ENCODE measurements at regions not wholly inside any gene's neighbourhood (a gene's known extent, or its start where the extent isn't known, plus 50 kb on each side); places are given as distances from the start of the nearest gene placed in this dataset.
"Not testable (repeated sequence)": the region's sequence is repeated elsewhere in the genome, so short reads cannot be mapped to it uniquely, and the experiment has no call there.

- no peak for DNase-seq
These were observed 290.7 kb upstream of the FOLH1 start for GRCh38 chr11:49499117-49499516.

DNA sequence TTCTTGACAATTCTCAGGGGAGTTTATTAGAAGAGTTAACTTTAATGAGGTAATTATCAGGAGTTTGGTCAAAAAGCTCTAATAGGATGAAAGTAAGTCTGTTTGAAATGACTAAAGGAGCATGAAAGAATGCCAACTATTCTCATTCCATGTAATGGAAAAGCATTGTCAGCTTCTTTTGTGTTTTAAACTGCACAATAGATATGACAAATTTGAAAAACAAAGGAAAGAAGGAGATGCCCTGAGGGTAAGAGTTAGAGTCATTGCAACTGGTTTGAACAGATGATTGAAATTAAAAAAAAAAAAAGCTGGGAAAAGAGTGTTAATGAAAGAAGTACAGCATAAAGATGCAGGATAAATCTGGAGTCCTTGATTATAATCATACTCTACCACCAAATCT is 296.8 kb upstream of the FOLH1 start:
- no peak for DNase-seq

GRCh38 chr11:49526240-49526829 is 317.9 kb upstream of the FOLH1 start:
- DNase-seq: peak; percentile 62

GRCh38 chr11:49533204-49533603 is 324.8 kb upstream of the FOLH1 start:
- no peak for DNase-seq

DNA sequence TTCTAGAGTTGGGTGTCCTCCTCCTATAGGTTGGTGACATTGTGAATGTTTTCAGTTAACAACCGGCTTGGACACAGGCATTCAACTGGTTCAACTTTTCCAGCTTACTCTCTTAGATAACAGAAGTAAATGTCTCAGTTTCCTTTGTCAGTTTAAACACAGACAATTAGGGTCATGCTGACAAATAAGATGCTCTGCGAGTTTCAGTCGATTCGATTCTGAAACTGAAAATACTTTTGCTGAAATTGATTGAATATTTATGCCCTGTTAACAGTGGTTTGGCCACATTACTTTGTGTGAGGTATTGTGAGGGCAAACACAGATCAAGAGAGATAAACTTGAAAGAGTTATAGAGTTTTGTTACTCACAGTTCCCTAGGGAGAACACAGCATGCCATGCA is 330.5 kb upstream of the FOLH1 start:
- DNase-seq: peak; percentile 4

DNA sequence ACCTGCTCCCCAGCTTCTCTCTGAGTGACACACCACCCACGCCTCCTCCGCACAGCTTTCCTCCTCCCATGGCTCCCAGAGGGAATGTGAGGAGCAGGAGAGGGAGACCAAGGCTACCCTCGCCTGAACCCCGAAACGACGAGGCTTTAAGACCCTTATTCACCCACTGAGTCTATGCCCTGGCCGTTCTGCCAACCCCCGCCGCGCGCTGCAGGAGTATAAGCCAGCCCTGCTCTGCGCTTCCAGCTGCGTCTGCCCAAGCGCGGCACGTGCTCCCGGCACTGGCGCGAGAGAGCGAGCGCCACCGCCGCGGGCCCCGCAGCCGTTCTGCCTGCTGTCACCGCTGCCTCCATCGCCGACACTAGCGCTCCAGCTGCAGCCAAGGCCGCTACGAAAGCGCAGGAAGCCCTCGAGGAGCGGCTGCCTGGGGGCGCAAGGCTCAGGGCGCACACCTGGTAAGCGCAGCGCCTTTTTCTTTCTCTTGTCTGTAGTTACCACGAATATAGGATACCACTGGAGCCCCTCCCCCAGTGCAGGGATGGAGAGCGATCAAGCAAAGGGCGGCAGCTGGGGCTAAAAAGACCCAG is 350.0 kb upstream of the FOLH1 start:
- DNase-seq: not testable (repeated sequence)

DNA sequence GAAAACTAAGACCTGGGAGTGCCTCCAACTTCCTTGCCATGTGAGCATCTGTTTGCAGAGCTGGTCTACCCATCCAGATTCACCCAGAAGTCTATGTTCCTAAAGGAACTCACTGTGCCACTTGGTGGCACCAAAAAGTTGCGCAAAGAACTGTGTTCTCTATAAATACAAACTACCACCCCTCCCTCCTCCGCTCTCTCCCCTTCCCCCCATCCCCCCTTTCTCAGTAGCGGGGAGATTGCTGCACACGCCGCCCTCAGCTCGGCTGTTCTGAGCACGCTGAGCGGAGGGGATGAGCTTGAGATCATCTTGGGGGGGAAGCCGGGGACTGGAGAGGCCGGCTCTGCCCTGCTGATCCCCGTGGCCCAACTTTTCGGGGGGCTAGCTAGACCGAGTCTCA is 352.2 kb upstream of the FOLH1 start:
- not testable (repeated sequence) for DNase-seq

- DNase-seq: not testable (repeated sequence)
These were observed 353.0 kb upstream of the FOLH1 start for GRCh38 chr11:49561240-49561880.

DNA sequence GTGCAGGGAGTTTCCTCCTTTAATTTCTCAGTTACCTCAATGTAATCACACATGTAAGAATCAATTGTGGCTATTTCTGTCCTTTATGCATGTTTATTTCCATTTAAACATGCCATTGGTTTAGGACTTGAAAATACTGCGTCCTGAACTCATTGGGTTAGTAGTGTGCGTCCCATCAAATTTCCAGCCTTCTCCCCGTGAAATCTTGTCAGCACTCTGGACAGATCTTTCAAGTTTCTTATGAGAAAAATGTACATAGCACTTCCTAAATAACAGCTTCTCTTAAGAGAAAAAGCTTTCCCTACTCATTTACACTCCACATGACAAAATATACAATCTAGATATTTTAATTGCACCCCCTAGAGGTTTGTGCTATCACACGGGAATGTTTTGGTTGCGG is 353.9 kb upstream of the FOLH1 start:
- not testable (repeated sequence) for DNase-seq

DNA sequence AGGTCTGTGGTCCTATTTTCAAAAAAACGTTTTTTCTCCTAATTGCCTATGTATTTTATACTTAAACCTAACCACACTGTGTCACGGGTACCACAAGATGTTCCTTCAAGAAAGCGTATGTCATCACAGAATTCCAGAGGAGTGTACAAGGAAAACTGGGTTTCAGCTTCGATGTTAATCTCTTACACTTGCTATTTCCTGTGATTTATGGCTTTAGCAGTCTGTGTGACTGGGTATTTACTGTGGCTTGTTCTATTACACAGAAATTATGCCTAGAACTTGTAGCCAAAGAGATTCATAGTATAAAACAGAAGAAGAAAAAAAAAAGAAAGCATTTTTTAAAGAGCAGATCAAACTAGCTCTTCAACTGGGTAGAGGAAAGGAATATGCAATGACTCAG is 371.1 kb upstream of the FOLH1 start:
- DNase-seq: not testable (repeated sequence)

DNA sequence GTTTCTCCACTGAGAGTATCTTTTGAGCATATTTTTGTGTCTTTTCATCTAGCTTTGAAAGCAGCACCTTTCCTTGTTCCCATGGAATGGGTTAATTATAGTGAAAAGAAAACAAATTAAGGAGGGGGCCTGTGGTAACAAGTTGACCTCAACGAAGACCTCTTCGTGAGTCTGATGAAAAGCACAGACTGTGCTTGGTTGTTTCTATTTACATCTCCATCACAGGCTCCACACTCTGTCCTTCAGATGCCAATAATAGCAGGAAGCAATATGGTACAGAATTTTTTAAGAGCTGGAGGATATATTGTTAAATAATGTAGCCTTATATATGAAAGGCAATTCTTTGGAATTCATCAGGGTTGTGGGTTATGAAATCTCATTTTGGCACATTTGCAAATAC is 366.7 kb upstream of the OR4C13 start:
- not testable (repeated sequence) for DNase-seq

DNA sequence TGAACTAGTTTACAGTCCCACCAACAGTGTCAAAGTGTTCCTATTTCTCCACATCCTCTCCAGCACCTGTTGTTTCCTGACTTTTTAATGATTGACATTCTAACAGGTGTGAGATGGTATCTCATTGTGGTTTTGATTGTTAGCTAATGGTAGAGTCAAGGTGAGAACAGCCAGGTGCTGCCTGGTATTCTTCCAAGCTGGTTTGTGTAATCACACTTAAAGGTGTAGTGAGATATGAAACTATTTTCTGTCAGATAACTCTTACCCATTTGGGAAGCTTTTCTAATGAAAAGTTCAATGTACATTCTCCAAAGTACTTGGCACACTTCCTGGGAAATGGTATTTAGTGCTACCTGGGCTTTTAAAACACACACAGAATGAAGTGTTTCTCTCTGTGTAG is 343.3 kb upstream of the OR4C13 start:
- DNase-seq: not testable (repeated sequence)

GRCh38 chr11:49623872-49624271 is 328.3 kb upstream of the OR4C13 start:
- DNase-seq: not testable (repeated sequence)

DNA sequence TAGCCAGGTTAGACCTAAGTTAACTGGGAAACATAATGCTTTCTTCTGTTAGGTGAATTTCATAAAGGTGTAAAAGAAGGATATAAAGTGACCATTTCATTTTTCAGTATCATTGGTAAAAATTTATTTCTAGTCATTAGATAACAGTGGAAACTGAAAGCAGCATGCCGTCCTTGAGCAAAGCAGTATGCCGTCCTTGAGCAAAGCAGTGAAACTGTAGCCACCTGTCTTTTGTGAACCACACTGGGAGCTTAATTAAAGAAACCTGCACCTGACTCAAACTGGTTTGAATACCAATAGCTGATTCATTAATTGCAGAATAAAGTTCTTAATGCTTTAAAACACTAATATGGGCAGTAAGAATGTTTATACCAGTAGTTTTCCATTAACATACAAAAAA is 281.5 kb upstream of the OR4C13 start:
- not testable (repeated sequence) for DNase-seq

DNA sequence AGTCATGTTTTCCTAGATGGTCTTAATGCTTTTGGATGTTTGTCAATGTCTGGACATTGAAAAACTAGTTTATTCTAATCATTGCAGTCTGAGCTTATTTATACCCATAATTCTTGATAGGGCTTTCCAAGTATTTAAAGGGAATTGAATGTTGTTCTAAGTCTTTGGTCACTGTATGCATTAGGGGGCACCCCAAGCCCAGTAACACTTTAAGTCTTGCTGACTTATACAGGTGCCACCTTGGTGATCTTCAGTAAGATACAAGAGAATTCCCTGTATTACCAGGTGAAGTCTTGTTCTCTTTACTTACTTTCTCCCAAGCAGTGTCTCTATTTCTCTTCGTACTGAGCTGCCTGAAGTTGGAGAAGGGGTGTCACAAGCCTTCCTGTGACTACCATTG is 250.1 kb upstream of the OR4C13 start:
- not testable (repeated sequence) for DNase-seq

GRCh38 chr11:49750447-49750846 is 201.7 kb upstream of the OR4C13 start:
- DNase-seq: not testable (repeated sequence)

GRCh38 chr11:49750960-49751359 is 201.2 kb upstream of the OR4C13 start:
- DNase-seq: not testable (repeated sequence)

GRCh38 chr11:49780791-49781190 is 171.4 kb upstream of the OR4C13 start:
- DNase-seq: not testable (repeated sequence)

DNA sequence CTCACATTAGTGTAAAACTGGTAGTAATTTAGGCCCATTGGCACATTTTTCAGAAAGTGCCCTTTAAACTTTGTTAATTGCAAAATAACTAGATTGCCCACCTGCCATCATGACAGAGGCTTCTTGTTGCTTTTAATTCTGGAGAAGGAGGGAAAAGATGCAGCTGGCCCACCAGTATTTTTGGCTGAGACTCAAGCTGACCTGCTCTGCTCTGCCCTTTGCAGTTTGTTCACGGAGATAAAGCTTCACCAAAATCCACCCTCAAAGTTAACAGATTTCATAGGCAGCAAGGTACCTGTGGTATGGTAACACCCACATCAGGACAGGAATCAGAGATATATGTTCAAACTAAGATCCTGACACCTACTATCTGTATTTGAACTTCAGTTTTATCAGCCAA is 170.2 kb upstream of the OR4C13 start:
- DNase-seq: not testable (repeated sequence)

DNA sequence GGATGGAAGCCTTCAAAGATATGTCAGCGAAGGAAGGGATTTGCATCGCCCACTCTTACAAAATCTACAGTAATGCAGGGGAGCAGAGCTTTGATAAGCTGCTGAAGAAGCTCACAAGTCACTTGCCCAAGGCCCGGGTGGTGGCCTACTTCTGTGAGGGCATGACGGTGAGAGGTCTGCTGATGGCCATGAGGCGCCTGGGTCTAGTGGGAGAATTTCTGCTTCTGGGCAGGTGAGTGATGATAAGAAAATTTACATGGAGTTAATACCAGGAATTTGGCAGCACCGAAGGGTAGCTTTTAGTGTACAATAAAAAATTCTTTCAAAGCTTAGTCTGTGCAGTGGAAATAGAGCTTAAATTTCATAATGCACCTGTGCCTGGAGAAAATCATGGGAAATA is 168.3 kb upstream of the OR4C13 start:
- DNase-seq: not testable (repeated sequence)

DNA sequence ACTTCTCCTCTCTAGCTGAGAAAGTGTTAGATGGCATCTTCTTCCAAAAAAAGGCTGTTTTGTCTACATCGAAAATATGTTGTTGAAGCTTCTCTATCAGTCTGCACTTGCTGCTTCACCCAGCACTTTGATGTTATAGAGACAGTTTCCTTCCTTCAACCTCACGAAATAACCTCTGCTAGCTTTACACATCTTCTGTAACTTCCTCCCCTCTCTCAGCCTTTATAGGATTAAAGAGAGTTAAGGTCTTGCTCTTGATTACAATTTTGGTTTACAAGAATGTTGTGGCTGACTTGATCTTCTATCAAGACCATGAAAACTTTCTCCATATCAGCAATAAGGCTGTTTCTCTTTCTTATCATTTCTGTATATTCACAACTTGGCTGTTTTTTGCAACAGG is 162.4 kb upstream of the OR4C13 start:
- DNase-seq: not testable (repeated sequence)

- DNase-seq: not testable (repeated sequence)
These were observed 153.9 kb upstream of the OR4C13 start for GRCh38 chr11:49798206-49798837.

GRCh38 chr11:49817705-49818430 is 134.3 kb upstream of the OR4C13 start:
- DNase-seq: not testable (repeated sequence)
